Progenitor cell of endocrine pancreas (in vitro differentiated cells): ENCODE measurements at regions not wholly inside any gene's neighbourhood (a gene's known extent, or its start where the extent isn't known, plus 50 kb on each side); places are given as distances from the start of the nearest gene placed in this dataset.

Experiments
- DNase-seq: peaks from one replicate; pipeline ENCODE4 v3.0.0; 2021; ENCODE audit warnings: low spot score; ENCODE audit not compliant: unreplicated experiment
- H3K27ac Mint-ChIP-seq: 2 replicates; pipeline ENCODE4 v1.8.0; 2021; ENCODE audit warnings: mild to moderate bottlenecking, moderate library complexity, mixed read lengths
- H3K27me3 Mint-ChIP-seq: 2 replicates; pipeline ENCODE4 v1.8.0; 2021; ENCODE audit warnings: mixed read lengths
- H3K36me3 Mint-ChIP-seq: 2 replicates; pipeline ENCODE4 v1.8.0; 2022; ENCODE audit warnings: mixed read lengths; ENCODE audit not compliant: insufficient read depth
- H3K4me1 Mint-ChIP-seq: 2 replicates; pipeline ENCODE4 v1.8.0; 2021; ENCODE audit warnings: low read depth, mixed read lengths
- H3K4me3 Mint-ChIP-seq: 2 replicates; pipeline ENCODE4 v1.8.0; 2021; ENCODE audit warnings: low read depth, mild to moderate bottlenecking, moderate library complexity, mixed read lengths
- H3K9me3 Mint-ChIP-seq: 2 replicates; pipeline ENCODE4 v1.8.0; 2021; ENCODE audit warnings: low read depth, mixed read lengths
- TF ChIP-seq, protein P1 (sequence below): fragments of 200-600 bp; sonication (generic); IDR thresholded peaks from one replicate; pipeline ENCODE4 v1.5.0; 2021; ENCODE audit warnings: antibody characterized with exemption, mild to moderate bottlenecking; ENCODE audit not compliant: unreplicated experiment

DNA sequence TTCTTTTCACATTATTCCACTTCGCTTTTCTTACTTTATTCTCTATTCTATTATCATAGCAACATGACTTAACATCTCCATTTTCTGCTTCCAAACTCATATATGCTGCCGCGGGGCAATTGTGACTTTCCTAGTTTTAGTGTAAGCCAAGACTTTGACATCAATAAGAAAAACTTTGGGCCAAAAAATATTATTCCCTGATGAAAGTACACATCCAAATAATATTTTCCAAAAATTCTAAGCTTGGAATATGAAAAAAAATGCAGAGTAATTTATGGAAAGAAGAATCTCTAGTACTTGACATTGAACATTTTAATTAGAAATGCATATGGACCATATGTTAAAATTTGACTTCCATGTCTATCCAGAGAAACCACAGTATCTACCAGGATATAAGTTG, 995.1 kb upstream of the INTU start:
- no peaks in the 10 kb centered on the region for H3K27me3 Mint-ChIP-seq
- H3K27ac Mint-ChIP-seq = no peak overlapping the region
- no peaks in the 10 kb centered on the region for H3K36me3 Mint-ChIP-seq
- H3K4me1 Mint-ChIP-seq = no peaks in the 10 kb centered on the region
- no peak overlapping the region for H3K4me3 Mint-ChIP-seq
- TF ChIP-seq, protein P1, sequence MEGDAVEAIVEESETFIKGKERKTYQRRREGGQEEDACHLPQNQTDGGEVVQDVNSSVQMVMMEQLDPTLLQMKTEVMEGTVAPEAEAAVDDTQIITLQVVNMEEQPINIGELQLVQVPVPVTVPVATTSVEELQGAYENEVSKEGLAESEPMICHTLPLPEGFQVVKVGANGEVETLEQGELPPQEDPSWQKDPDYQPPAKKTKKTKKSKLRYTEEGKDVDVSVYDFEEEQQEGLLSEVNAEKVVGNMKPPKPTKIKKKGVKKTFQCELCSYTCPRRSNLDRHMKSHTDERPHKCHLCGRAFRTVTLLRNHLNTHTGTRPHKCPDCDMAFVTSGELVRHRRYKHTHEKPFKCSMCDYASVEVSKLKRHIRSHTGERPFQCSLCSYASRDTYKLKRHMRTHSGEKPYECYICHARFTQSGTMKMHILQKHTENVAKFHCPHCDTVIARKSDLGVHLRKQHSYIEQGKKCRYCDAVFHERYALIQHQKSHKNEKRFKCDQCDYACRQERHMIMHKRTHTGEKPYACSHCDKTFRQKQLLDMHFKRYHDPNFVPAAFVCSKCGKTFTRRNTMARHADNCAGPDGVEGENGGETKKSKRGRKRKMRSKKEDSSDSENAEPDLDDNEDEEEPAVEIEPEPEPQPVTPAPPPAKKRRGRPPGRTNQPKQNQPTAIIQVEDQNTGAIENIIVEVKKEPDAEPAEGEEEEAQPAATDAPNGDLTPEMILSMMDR = no peak
- no peak for DNase-seq
- H3K9me3 Mint-ChIP-seq = no peaks in the 10 kb centered on the region

DNA sequence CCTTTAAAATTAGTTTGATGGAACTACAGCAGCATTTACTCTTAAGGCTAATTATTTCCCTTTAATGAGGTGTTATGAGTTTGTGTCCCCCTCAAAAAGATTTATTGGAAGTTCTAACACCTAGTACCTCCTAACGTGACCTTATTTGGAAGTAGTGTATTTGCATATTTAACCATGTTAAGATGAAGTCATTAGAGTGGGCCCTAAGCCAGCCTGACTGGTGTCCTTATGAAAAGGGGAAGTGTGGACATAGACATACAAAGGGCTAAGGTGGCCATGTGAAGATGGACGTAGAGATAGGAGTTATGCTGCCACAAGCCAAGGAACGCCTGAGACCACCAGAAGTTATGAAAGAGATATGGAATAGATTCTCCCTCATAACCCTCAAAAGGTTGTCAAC, 985.4 kb upstream of the INTU start:
- H3K36me3 Mint-ChIP-seq = no peaks in the 10 kb centered on the region
- no peak overlapping the region for H3K27ac Mint-ChIP-seq
- no peaks in the 10 kb centered on the region for H3K9me3 Mint-ChIP-seq
- no peaks in the 10 kb centered on the region for H3K27me3 Mint-ChIP-seq
- DNase-seq = no peak
- H3K4me1 Mint-ChIP-seq = no peaks in the 10 kb centered on the region
- TF ChIP-seq, protein P1 = no peak
- no peak overlapping the region for H3K4me3 Mint-ChIP-seq

DNA sequence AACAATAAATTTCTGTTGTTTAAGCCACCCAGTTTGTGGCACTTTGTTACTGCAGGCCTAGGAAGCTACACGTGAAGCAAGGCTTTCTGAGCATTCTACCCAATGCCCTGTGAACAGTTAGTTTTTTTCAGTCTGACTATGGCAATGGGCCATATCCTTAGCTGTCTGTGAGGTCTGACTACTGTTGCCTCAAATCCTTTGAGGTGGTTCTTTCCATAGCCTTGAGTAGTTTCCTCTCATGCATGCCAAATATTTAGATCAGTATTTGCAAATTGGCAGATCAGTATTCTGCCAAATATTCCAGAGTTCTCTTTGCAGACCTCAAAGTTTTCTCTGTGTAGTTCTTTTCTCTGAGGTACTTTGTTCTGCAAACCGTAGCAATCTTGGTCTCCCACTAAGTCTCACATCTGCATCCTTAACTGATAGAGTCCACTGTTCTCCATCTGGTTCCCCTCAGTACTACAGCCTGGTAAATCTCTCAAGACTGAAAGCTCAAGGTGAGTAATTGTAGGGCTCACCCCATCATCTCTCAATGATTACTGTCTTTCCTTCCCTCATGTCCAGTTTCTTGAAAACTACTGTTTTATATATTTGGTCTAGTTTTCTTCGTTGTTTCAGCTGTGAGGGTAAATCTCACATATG, 984.9 kb upstream of the INTU start:
- no peak overlapping the region for H3K4me3 Mint-ChIP-seq

DNA sequence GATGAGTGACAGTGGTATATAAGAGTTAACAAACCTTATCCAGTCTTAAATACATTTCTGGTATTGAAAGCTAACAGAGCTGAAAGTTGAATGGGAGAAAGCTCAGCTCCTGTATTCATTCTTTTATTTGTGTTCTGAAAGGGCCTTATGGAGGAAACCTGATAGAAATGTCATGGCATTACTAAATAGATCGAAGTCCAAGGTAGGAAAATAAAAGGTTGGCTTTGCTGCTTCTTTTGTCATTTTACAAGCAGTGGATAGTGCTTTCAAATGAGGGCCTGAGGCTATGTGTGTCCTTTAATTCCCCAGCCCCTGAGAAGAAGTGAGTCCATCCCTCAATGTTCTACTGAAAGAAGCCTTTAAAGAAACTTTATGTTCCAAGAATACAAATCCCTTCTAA, 974.3 kb upstream of the INTU start:
- H3K27ac Mint-ChIP-seq = no peak overlapping the region
- peaks cover 2% of the 10 kb centered on the region for H3K4me1 Mint-ChIP-seq
- H3K27me3 Mint-ChIP-seq = no peaks in the 10 kb centered on the region
- no peaks in the 10 kb centered on the region for H3K36me3 Mint-ChIP-seq
- no peak overlapping the region for H3K4me3 Mint-ChIP-seq
- no peaks in the 10 kb centered on the region for H3K9me3 Mint-ChIP-seq
- DNase-seq = no peak
- TF ChIP-seq, protein P1 = no peak

More for the DNA sequence above, 984.9 kb upstream of the INTU start:
- no peaks in the 10 kb centered on the region for H3K36me3 Mint-ChIP-seq
- no peaks in the 10 kb centered on the region for H3K9me3 Mint-ChIP-seq
- TF ChIP-seq, protein P1 = no peak
- H3K4me1 Mint-ChIP-seq = no peaks in the 10 kb centered on the region
- H3K27me3 Mint-ChIP-seq = no peaks in the 10 kb centered on the region
- DNase-seq = no peak
- H3K27ac Mint-ChIP-seq = no peak overlapping the region

DNA sequence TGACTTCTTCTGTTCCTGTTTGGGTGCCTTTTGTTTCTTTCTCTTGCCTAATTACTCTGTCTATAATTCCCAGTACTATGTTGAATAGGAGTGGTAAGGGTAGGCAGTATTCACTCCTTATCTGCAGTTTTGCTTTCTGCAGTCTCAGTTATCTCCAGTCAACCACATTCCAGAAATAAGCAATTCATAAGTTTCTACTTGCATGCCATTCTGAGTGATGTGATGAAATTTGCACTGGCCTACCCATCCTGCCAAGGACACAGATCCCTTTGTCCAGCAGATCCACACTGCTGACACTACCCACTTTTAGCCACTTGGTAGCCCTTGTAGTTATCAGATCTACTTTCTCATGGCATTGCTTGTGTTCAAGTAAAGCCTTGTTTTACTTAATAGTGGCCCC, 971.6 kb upstream of the INTU start:
- DNase-seq = no peak
- no peaks in the 10 kb centered on the region for H3K9me3 Mint-ChIP-seq
- no peak overlapping the region for H3K27ac Mint-ChIP-seq

More for the DNA sequence above, 971.6 kb upstream of the INTU start:
- TF ChIP-seq, protein P1 = no peak
- Mint-ChIP-seq H3K36me3 (no peaks in the 10 kb centered on the region), H3K4me3 (no peak overlapping the region), H3K27me3 (no peaks in the 10 kb centered on the region), H3K4me1 (peaks cover 2% of the 10 kb centered on the region)
